Liver (tissue), 8 donors: ENCODE measurements at regions not wholly inside any gene's neighbourhood (a gene's known extent, or its start where the extent isn't known, plus 50 kb on each side); places are given as distances from the start of the nearest gene placed in this dataset.

ENCODE experiments used
- DNase-seq: peaks from one replicate; pipeline ENCODE4 v3.0.0-alpha.2; 2017; ENCODE audit warnings: low spot score
- H3K27ac ChIP-seq, 2 donors: one replicate each; pipeline ENCODE4 v1.7.0; 2013; ENCODE audit warnings: inconsistent platforms in 2 of 2, low read length in 2 of 2, control low read depth in 1 of 2, low read depth in 1 of 2, mild to moderate bottlenecking in 1 of 2
- H3K27me3 ChIP-seq, 4 donors: one replicate each; pipeline versions ENCODE4 v1.6.1 to v1.7.0; 2013; ENCODE audit warnings: low read length in 3 of 4, inconsistent platforms in 1 of 4, mild to moderate bottlenecking in 1 of 4, moderate library complexity in 1 of 4; ENCODE audit not compliant: control insufficient read depth in 4 of 4, insufficient read depth in 4 of 4
- H3K36me3 ChIP-seq, 4 donors: one replicate each; pipeline versions ENCODE4 v1.6.1 to v1.7.0; 2013; ENCODE audit warnings: low read length in 3 of 4, mild to moderate bottlenecking in 3 of 4, low read depth in 1 of 4, moderate library complexity in 1 of 4; ENCODE audit not compliant: control insufficient read depth in 4 of 4, insufficient read depth in 3 of 4
- H3K4me1 ChIP-seq, 4 donors: one replicate each; pipeline versions ENCODE4 v1.6.1 to v1.7.0; 2013; ENCODE audit warnings: low read length in 3 of 4, mild to moderate bottlenecking in 3 of 4, moderate library complexity in 1 of 4; ENCODE audit not compliant: control insufficient read depth in 4 of 4, insufficient read depth in 4 of 4
- H3K4me3 ChIP-seq, 3 donors: one replicate each; pipeline versions ENCODE4 v1.6.1 to v1.7.0; 2013; ENCODE audit warnings: low read length in 3 of 3, control low read depth in 1 of 3, low read depth in 1 of 3, mild to moderate bottlenecking in 1 of 3
- H3K9ac ChIP-seq, 2 donors: one replicate each; pipeline ENCODE4 v1.7.0; 2013; ENCODE audit warnings: low read length in 2 of 2, mild to moderate bottlenecking in 2 of 2, moderate library complexity in 2 of 2, control low read depth in 1 of 2, low read depth in 1 of 2
- H3K9me3 ChIP-seq, 4 donors: one replicate each; pipeline versions ENCODE4 v1.6.1 to v1.7.0; 2013; ENCODE audit warnings: low read length in 3 of 4; ENCODE audit not compliant: control insufficient read depth in 4 of 4
- EGR1 ChIP-seq, 2 donors: IDR thresholded peaks; 2 replicates each; pipeline ENCODE4 v1.6.1; 2016 to 2018; ENCODE audit warnings: antibody characterized with exemption in 2 of 2, low read depth in 2 of 2
- FOXA1 ChIP-seq: IDR thresholded peaks from 2 replicates; pipeline ENCODE4 v1.6.1; 2016; ENCODE audit warnings: antibody characterized with exemption
- FOXA2 ChIP-seq: IDR thresholded peaks from 2 replicates; pipeline ENCODE4 v1.6.1; 2016; ENCODE audit warnings: antibody characterized with exemption
- GABPA ChIP-seq, 2 donors: IDR thresholded peaks in 1 of 2; conservative IDR thresholded peaks in 1 of 2; 2 replicates each; pipeline ENCODE4 v1.6.1; 2016; ENCODE audit warnings: antibody characterized with exemption in 2 of 2, mild to moderate bottlenecking in 1 of 2, moderate library complexity in 1 of 2
- HNF4A ChIP-seq, 2 donors: conservative IDR thresholded peaks; 2 replicates each; pipeline ENCODE4 v1.6.1; 2016; ENCODE audit warnings: antibody characterized with exemption in 2 of 2, mild to moderate bottlenecking in 2 of 2
- HNF4G ChIP-seq: IDR thresholded peaks from 2 replicates; pipeline ENCODE4 v1.6.1; 2016; ENCODE audit warnings: antibody characterized with exemption
- JUND ChIP-seq, 2 donors: IDR thresholded peaks; 2 replicates each; pipeline ENCODE4 v1.6.1; 2016; ENCODE audit warnings: antibody characterized with exemption in 2 of 2
- NR2F2 ChIP-seq: IDR thresholded peaks from 2 replicates; pipeline ENCODE4 v1.6.1; 2016; ENCODE audit warnings: antibody characterized with exemption
- RAD21 ChIP-seq, 2 donors: IDR thresholded peaks; 2 replicates each; pipeline ENCODE4 v1.6.1; 2016; ENCODE audit warnings: antibody characterized with exemption in 2 of 2, mild to moderate bottlenecking in 2 of 2
- RXRA ChIP-seq, 2 donors: IDR thresholded peaks; 2 replicates each; pipeline ENCODE4 v1.6.1; 2017 to 2018; ENCODE audit warnings: antibody characterized with exemption in 2 of 2, mild to moderate bottlenecking in 1 of 2
- SP1 ChIP-seq: IDR thresholded peaks from 2 replicates; pipeline ENCODE4 v1.6.1; 2018; ENCODE audit warnings: antibody characterized with exemption, mild to moderate bottlenecking
- TAF1 ChIP-seq: conservative IDR thresholded peaks from 2 replicates; pipeline ENCODE4 v1.6.1; 2016; ENCODE audit warnings: antibody characterized with exemption, mild to moderate bottlenecking
- YY1 ChIP-seq: IDR thresholded peaks from 2 replicates; pipeline ENCODE4 v1.6.1; 2016; ENCODE audit warnings: antibody characterized with exemption, mild to moderate bottlenecking
- WGBS: extraction: QIAGEN DNeasy Blood & Tissue Kit; methylation state at CpG from one replicate; pipeline ENCODE4 v1.1.7; 2013; 5-methylcytosine and 5-hydroxymethylcytosine counted together
- TF ChIP-seq, protein P1 (sequence below): fragments of 150-350 bp; IDR thresholded peaks from 2 replicates; pipeline ENCODE4 v1.5.1; 2017; ENCODE audit warnings: improper control_type of control experiment, low read depth, low read length; ENCODE audit not compliant: missing input control
- TF ChIP-seq, protein P2 (sequence below): IDR thresholded peaks from 2 replicates; pipeline ENCODE4 v1.6.1; 2016; ENCODE audit warnings: antibody characterized with exemption
- TF ChIP-seq, protein P3 (sequence below): IDR thresholded peaks from 2 replicates; pipeline ENCODE4 v1.6.1; 2016; ENCODE audit warnings: antibody characterized with exemption
- TF ChIP-seq, protein P4 (sequence below): IDR thresholded peaks from 2 replicates; pipeline ENCODE4 v1.6.1; 2016; ENCODE audit warnings: antibody characterized with exemption, mild to moderate bottlenecking
- donor health status: healthy.
- donor health status: healthy.
- donor health status: healthy.
- donor health status: healthy.
- donor health status: healthy.

DNA sequence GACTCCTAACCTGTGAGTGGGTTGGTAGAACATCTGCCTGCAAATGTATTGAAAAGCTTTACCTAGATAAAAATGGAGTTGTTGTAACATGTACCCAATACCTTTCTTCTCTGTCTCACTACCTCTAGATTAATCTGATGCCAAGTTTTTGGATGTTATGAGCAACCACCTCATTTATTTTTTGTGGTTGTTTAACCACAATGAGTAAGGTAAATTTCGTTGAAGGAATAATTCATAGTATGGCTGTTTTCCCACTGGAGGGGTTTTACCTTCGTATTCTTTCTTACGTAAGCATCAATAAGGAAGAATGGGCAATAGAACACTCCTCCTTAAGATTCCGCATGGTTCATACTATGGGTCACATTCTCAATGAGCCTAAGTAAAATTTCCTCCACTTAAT is 165.4 kb downstream of the CDH26 start:
- DNase-seq, result no peak
- H3K27ac ChIP-seq, result no peak overlapping the region
- no peaks in the 10 kb centered on the region for H3K27me3 ChIP-seq
- no peak overlapping the region for H3K4me3 ChIP-seq
- H3K9me3 ChIP-seq, result no peaks in the 10 kb centered on the region
- H3K36me3 ChIP-seq, result no peaks in the 10 kb centered on the region
- peaks cover 0 to 10% (median 5%) of the 10 kb centered on the region in 4 donors for H3K4me1 ChIP-seq
- WGBS, result 85% methylated on average over 4 of the region's 4 CpGs
- TF ChIP-seq YY1 (no peak), TAF1 (no peak), EGR1 (IDR thresholded peaks at IDR 0.05; ENCODE audit: low read depth in 2 of 2) (no peak), RXRA (IDR thresholded peaks at IDR 0.05) (no peak), GABPA (IDR thresholded peaks at IDR 0.05 in 1 of 2, conservative IDR thresholded peaks at IDR 0.05 in 1 of 2) (no peak), FOXA1 (no peak), HNF4G (no peak), HNF4A (conservative IDR thresholded peaks at IDR 0.05) (no peak), NR2F2 (no peak), SP1 (no peak), RAD21 (IDR thresholded peaks at IDR 0.05) (no peak), FOXA2 (no peak)
- TF ChIP-seq, protein P1, sequence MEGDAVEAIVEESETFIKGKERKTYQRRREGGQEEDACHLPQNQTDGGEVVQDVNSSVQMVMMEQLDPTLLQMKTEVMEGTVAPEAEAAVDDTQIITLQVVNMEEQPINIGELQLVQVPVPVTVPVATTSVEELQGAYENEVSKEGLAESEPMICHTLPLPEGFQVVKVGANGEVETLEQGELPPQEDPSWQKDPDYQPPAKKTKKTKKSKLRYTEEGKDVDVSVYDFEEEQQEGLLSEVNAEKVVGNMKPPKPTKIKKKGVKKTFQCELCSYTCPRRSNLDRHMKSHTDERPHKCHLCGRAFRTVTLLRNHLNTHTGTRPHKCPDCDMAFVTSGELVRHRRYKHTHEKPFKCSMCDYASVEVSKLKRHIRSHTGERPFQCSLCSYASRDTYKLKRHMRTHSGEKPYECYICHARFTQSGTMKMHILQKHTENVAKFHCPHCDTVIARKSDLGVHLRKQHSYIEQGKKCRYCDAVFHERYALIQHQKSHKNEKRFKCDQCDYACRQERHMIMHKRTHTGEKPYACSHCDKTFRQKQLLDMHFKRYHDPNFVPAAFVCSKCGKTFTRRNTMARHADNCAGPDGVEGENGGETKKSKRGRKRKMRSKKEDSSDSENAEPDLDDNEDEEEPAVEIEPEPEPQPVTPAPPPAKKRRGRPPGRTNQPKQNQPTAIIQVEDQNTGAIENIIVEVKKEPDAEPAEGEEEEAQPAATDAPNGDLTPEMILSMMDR, result no peak
- TF ChIP-seq, protein P2, sequence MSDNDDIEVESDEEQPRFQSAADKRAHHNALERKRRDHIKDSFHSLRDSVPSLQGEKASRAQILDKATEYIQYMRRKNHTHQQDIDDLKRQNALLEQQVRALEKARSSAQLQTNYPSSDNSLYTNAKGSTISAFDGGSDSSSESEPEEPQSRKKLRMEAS, result no peak
- TF ChIP-seq, protein P3, sequence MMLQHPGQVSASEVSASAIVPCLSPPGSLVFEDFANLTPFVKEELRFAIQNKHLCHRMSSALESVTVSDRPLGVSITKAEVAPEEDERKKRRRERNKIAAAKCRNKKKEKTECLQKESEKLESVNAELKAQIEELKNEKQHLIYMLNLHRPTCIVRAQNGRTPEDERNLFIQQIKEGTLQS, result no peak
- TF ChIP-seq, protein P4, sequence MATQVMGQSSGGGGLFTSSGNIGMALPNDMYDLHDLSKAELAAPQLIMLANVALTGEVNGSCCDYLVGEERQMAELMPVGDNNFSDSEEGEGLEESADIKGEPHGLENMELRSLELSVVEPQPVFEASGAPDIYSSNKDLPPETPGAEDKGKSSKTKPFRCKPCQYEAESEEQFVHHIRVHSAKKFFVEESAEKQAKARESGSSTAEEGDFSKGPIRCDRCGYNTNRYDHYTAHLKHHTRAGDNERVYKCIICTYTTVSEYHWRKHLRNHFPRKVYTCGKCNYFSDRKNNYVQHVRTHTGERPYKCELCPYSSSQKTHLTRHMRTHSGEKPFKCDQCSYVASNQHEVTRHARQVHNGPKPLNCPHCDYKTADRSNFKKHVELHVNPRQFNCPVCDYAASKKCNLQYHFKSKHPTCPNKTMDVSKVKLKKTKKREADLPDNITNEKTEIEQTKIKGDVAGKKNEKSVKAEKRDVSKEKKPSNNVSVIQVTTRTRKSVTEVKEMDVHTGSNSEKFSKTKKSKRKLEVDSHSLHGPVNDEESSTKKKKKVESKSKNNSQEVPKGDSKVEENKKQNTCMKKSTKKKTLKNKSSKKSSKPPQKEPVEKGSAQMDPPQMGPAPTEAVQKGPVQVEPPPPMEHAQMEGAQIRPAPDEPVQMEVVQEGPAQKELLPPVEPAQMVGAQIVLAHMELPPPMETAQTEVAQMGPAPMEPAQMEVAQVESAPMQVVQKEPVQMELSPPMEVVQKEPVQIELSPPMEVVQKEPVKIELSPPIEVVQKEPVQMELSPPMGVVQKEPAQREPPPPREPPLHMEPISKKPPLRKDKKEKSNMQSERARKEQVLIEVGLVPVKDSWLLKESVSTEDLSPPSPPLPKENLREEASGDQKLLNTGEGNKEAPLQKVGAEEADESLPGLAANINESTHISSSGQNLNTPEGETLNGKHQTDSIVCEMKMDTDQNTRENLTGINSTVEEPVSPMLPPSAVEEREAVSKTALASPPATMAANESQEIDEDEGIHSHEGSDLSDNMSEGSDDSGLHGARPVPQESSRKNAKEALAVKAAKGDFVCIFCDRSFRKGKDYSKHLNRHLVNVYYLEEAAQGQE, result no peak
- H3K9ac ChIP-seq, result no peak overlapping the region

DNA sequence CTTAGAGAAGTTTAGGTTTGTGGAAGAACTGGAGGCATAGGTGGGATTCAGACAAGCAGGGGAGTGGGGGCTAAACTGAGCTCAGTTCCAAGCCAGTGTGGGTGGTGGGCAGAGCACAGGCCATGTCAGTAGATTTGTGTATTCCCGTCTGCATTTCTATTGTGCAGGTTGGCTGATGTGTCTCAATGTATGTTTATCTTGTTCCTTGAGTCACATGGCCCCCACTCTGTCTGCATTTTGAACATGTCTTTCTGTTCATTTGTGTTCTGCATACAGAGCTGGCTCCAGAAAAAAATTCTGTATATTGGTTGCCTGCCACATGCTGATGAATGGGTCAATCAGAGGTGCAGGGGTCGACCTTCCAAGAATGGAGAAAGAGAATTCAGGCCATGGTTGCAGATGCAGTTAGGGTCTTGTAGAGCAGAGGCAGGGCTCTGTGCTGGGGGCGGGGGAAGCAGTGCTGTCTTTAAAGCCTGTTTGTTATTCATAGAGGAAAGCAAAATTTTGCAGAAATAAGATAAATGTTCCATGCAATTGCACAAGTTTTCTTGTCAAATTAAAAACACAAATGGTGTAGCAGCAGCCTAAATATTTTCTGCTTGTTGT is 166.7 kb downstream of the CDH26 start:
- Histone ChIP-seq H3K27ac (no peak overlapping the region), H3K4me1 (peaks cover 0 to 10% (median 5%) of the 10 kb centered on the region in 4 donors), H3K4me3 (no peak overlapping the region), H3K9me3 (no peaks in the 10 kb centered on the region), H3K9ac (no peak overlapping the region), H3K27me3 (no peaks in the 10 kb centered on the region), H3K36me3 (no peaks in the 10 kb centered on the region)
- TF ChIP-seq HNF4A (conservative IDR thresholded peaks at IDR 0.05), result no peak
- no peak for TF ChIP-seq JUND (IDR thresholded peaks at IDR 0.05)
- TF ChIP-seq HNF4G, result no peak
- TF ChIP-seq RXRA (IDR thresholded peaks at IDR 0.05), result no peak
- no peak for TF ChIP-seq RAD21 (IDR thresholded peaks at IDR 0.05)
- no peak for DNase-seq
- 81% methylated on average over 3 of the region's 3 CpGs for WGBS
